SK-N-SH treated with all-trans-retinoic acid at 6 μM for 48 hours (cell line): ENCODE measurements at regions not wholly inside any gene's neighbourhood (a gene's known extent, or its start where the extent isn't known, plus 50 kb on each side); places are given as distances from the start of the nearest gene placed in this dataset.

Experiments
- ATAC-seq: fragments of 200-7000 bp; cut with Tn5 transposase; 3 replicates; pipeline ENCODE4 v1.9.1; 2020; ENCODE audit warnings: mild to moderate bottlenecking, moderate library complexity
- ARNTL ChIP-seq: fragments of 450-650 bp; formaldehyde crosslinking; IDR thresholded peaks from 2 replicates; pipeline ENCODE4 v1.5.0; 2020; ENCODE audit warnings: low read depth, mild to moderate bottlenecking, moderate library complexity, borderline replicate concordance
- BACH2 ChIP-seq: fragments of 250-450 bp; sonication (Bioruptor Pico); IDR thresholded peaks from 2 replicates; pipeline ENCODE4 v1.9.0; 2021; ENCODE audit warnings: mild to moderate bottlenecking, borderline replicate concordance
- CSDC2 ChIP-seq: fragments of 250-450 bp; sonication (Bioruptor Pico); IDR thresholded peaks from 2 replicates; pipeline ENCODE4 v1.5.0; 2020; ENCODE audit warnings: mild to moderate bottlenecking, moderate library complexity
- ESRRG ChIP-seq: fragments of 250-450 bp; sonication (Bioruptor Pico); IDR thresholded peaks from 2 replicates; pipeline ENCODE4 v1.6.1; 2021; ENCODE audit warnings: mild to moderate bottlenecking
- GLIS3 ChIP-seq: fragments of 250-450 bp; sonication (Bioruptor Pico); IDR thresholded peaks from 2 replicates; pipeline ENCODE4 v1.5.0; 2020; ENCODE audit warnings: mild to moderate bottlenecking, moderate library complexity
- ISL1 ChIP-seq: fragments of 250-450 bp; sonication (Bioruptor Pico); IDR thresholded peaks from 2 replicates; pipeline ENCODE4 v2.1.2; 2022; ENCODE audit warnings: mild to moderate bottlenecking, moderate library complexity
- OSR1 ChIP-seq: fragments of 250-450 bp; sonication (Bioruptor Pico); IDR thresholded peaks from 2 replicates; pipeline ENCODE4 v1.8.0; 2022; ENCODE audit warnings: moderate library complexity, mild to moderate bottlenecking, inconsistent platforms
- PPARA ChIP-seq: fragments of 250-450 bp; sonication (Bioruptor Pico); IDR thresholded peaks from 2 replicates; pipeline ENCODE4 v1.5.0; 2020; ENCODE audit warnings: mild to moderate bottlenecking, borderline replicate concordance
- RARB ChIP-seq: fragments of 250-450 bp; sonication (Bioruptor Pico); IDR thresholded peaks from 2 replicates; pipeline ENCODE4 v1.8.0; 2021; ENCODE audit warnings: mild to moderate bottlenecking, moderate library complexity
- SNAI2 ChIP-seq: fragments of 250-450 bp; sonication (Bioruptor Pico); IDR thresholded peaks from 2 replicates; pipeline ENCODE4 v1.5.0; 2020; ENCODE audit warnings: mild to moderate bottlenecking, moderate library complexity
- TCF4 ChIP-seq: fragments of 250-450 bp; sonication (Bioruptor Pico); IDR thresholded peaks from 2 replicates; pipeline ENCODE4 v1.8.0; 2021; ENCODE audit warnings: mild to moderate bottlenecking, moderate library complexity, borderline replicate concordance
- TOX ChIP-seq: fragments of 250-450 bp; sonication (Bioruptor Pico); IDR thresholded peaks from 2 replicates; pipeline ENCODE4 v1.8.0; 2021; ENCODE audit warnings: mild to moderate bottlenecking, moderate library complexity, borderline replicate concordance
- ZC3H10 ChIP-seq: fragments of 250-450 bp; sonication (Bioruptor Pico); IDR thresholded peaks from 2 replicates; pipeline ENCODE4 v1.5.1; 2021; ENCODE audit warnings: mild to moderate bottlenecking, moderate library complexity
- ZFP3 ChIP-seq: fragments of 250-450 bp; sonication (Bioruptor Pico); IDR thresholded peaks from 2 replicates; pipeline ENCODE4 v1.5.0; 2020; ENCODE audit warnings: mild to moderate bottlenecking, moderate library complexity
- ZFP30 ChIP-seq: fragments of 450-650 bp; formaldehyde crosslinking; IDR thresholded peaks from 2 replicates; pipeline ENCODE4 v1.5.0; 2022; ENCODE audit warnings: mild to moderate bottlenecking, moderate library complexity
- ZNF565 ChIP-seq: fragments of 450-650 bp; formaldehyde crosslinking; conservative IDR thresholded peaks from 2 replicates; pipeline ENCODE4 v1.5.0; 2020; ENCODE audit warnings: low read depth, mild to moderate bottlenecking, moderate library complexity
- ZNF70 ChIP-seq: fragments of 450-650 bp; formaldehyde crosslinking; IDR thresholded peaks from 2 replicates; pipeline ENCODE4 v1.5.0; 2020; ENCODE audit warnings: mild to moderate bottlenecking, moderate library complexity
- ZNF8 ChIP-seq: fragments of 450-650 bp; formaldehyde crosslinking; IDR thresholded peaks from 2 replicates; pipeline ENCODE4 v1.5.0; 2020; ENCODE audit warnings: mild to moderate bottlenecking, moderate library complexity
- TF ChIP-seq, protein P1 (sequence below): fragments of 250-450 bp; sonication (Bioruptor Pico); IDR thresholded peaks from 2 replicates; pipeline ENCODE4 v1.8.0; 2021; ENCODE audit warnings: low read depth, mild to moderate bottlenecking, moderate library complexity, borderline replicate concordance
- TF ChIP-seq, protein P2 (sequence below): fragments of 250-450 bp; sonication (Bioruptor Pico); IDR thresholded peaks from 2 replicates; pipeline ENCODE4 v1.8.0; 2020; ENCODE audit warnings: mild to moderate bottlenecking, moderate library complexity, borderline replicate concordance
- TF ChIP-seq, protein P3 (sequence below): fragments of 250-450 bp; sonication (Bioruptor Pico); IDR thresholded peaks from 2 replicates; pipeline ENCODE4 v1.5.1; 2020; ENCODE audit warnings: low read depth, mild to moderate bottlenecking, moderate library complexity
- TF ChIP-seq, protein P4 (sequence below): fragments of 250-450 bp; sonication (Bioruptor Pico); IDR thresholded peaks from 2 replicates; pipeline ENCODE4 v1.5.1; 2021; ENCODE audit warnings: mild to moderate bottlenecking, moderate library complexity

DNA sequence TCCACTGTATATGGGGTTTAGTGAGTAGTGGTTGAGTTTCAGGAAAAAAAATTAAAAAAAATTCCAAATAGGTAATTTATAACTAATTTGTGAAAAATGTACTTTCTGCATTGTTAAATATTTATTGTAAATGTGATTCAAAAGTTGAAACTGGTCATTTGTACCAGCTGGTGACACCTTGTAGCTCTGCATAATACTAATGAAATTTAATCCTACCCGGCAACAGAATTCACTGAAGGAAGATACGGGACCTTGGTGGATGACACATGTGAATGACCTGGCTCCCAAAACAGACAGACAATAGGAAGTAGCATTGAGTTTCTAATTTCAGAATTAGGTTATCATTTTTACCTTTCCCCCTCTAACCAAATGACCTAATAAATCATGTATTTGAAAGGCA is 73.8 kb downstream of the SLITRK6 start:
- no peak for ATAC-seq
- TF ChIP-seq RARB (CRISPR knock-in tag) (no peak), OSR1 (CRISPR knock-in tag) (no peak), PPARA (no peak), TOX (CRISPR knock-in tag) (no peak), ESRRG (CRISPR knock-in tag) (no peak), ZC3H10 (no peak), ZNF8 (CRISPR knock-in tag) (no peak), ZNF70 (CRISPR knock-in tag) (no peak), ARNTL (no peak), ZNF565 (CRISPR knock-in tag) (no peak), ISL1 (CRISPR knock-in tag) (no peak), SNAI2 (CRISPR knock-in tag) (no peak), TCF4 (CRISPR knock-in tag) (no peak)
- TF ChIP-seq, protein P1, sequence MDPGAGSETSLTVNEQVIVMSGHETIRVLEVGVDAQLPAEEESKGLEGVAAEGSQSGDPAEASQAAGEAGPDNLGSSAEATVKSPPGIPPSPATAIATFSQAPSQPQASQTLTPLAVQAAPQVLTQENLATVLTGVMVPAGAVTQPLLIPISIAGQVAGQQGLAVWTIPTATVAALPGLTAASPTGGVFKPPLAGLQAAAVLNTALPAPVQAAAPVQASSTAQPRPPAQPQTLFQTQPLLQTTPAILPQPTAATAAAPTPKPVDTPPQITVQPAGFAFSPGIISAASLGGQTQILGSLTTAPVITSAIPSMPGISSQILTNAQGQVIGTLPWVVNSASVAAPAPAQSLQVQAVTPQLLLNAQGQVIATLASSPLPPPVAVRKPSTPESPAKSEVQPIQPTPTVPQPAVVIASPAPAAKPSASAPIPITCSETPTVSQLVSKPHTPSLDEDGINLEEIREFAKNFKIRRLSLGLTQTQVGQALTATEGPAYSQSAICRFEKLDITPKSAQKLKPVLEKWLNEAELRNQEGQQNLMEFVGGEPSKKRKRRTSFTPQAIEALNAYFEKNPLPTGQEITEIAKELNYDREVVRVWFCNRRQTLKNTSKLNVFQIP (CRISPR knock-in tag) = no peak
- TF ChIP-seq, protein P2, sequence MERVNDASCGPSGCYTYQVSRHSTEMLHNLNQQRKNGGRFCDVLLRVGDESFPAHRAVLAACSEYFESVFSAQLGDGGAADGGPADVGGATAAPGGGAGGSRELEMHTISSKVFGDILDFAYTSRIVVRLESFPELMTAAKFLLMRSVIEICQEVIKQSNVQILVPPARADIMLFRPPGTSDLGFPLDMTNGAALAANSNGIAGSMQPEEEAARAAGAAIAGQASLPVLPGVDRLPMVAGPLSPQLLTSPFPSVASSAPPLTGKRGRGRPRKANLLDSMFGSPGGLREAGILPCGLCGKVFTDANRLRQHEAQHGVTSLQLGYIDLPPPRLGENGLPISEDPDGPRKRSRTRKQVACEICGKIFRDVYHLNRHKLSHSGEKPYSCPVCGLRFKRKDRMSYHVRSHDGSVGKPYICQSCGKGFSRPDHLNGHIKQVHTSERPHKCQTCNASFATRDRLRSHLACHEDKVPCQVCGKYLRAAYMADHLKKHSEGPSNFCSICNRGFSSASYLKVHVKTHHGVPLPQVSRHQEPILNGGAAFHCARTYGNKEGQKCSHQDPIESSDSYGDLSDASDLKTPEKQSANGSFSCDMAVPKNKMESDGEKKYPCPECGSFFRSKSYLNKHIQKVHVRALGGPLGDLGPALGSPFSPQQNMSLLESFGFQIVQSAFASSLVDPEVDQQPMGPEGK (CRISPR knock-in tag) = no peak
- TF ChIP-seq, protein P3, sequence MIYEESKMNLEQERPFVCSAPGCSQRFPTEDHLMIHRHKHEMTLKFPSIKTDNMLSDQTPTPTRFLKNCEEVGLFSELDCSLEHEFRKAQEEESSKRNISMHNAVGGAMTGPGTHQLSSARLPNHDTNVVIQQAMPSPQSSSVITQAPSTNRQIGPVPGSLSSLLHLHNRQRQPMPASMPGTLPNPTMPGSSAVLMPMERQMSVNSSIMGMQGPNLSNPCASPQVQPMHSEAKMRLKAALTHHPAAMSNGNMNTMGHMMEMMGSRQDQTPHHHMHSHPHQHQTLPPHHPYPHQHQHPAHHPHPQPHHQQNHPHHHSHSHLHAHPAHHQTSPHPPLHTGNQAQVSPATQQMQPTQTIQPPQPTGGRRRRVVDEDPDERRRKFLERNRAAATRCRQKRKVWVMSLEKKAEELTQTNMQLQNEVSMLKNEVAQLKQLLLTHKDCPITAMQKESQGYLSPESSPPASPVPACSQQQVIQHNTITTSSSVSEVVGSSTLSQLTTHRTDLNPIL (CRISPR knock-in tag) = no peak

DNA sequence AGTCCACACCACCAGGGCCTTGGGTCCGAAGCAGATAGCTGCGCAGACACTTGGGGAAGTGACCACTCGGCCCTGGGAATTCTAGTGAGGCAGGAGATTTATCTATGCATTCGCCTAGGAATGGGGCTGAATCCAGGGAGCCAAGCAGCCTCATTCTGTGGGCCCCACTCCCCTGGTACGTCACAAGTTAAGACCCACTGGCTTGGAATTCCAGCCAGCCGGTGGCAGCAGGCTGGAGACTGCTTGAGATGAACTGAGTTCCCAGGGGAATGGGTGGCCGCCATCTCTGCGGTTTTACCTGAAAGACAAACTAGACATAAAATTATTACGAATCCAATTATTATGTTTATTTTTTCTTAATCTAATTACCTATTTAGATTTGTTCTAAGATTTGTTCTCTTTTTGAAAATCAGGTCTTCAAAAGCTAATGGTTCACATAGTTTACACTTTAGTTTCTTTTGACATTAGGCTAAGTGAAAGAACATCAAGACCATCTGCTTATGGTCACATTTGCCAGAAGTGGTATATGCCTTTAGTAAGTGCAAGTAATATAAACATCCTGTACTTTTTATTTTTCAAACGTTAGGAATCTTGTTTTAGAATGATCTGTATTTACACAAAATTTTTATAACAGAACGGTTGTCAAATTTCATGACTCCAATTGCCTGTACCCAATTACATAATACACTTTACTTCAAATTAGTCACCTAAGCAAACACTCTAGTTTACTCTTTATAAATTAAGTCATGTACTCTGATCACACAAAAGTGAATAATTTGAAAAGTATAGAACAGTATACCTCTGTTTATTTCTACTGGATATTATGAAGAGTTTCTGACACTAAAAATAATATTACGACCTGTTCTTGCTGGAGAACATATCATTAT is 74.4 kb downstream of the SLITRK6 start:
- ATAC-seq = no peak

DNA sequence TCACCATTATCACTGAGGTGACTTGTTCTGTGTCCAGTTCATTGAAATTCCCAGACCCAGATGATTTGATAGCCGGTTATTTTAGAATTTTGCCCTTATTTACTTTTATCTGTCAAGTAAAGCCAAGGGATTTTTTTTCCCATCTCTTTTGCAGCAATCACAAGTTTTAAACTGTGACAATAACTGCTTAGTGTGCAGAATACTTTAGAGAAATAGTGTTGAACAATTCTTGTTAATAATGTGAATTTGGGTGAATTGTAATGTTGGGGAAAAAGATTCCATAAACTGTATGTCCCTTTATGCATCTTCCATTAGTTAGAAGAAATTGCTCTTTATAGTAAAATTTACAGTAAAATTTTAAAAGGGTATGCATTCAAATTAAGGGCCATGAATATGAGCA is 79.5 kb downstream of the SLITRK6 start:
- TF ChIP-seq CSDC2 (CRISPR knock-in tag) (no peak), TOX (CRISPR knock-in tag) (no peak), BACH2 (CRISPR knock-in tag) (no peak), OSR1 (CRISPR knock-in tag) (no peak), RARB (CRISPR knock-in tag) (no peak), TCF4 (CRISPR knock-in tag) (no peak), ZFP30 (CRISPR knock-in tag) (no peak), ZNF70 (CRISPR knock-in tag) (no peak), ZNF8 (CRISPR knock-in tag) (no peak), SNAI2 (CRISPR knock-in tag) (no peak), ZNF565 (CRISPR knock-in tag) (no peak), ZFP3 (no peak), ISL1 (CRISPR knock-in tag) (no peak), ESRRG (CRISPR knock-in tag) (no peak), ARNTL (no peak)
- TF ChIP-seq, protein P3 (CRISPR knock-in tag) = no peak
- TF ChIP-seq, protein P4, sequence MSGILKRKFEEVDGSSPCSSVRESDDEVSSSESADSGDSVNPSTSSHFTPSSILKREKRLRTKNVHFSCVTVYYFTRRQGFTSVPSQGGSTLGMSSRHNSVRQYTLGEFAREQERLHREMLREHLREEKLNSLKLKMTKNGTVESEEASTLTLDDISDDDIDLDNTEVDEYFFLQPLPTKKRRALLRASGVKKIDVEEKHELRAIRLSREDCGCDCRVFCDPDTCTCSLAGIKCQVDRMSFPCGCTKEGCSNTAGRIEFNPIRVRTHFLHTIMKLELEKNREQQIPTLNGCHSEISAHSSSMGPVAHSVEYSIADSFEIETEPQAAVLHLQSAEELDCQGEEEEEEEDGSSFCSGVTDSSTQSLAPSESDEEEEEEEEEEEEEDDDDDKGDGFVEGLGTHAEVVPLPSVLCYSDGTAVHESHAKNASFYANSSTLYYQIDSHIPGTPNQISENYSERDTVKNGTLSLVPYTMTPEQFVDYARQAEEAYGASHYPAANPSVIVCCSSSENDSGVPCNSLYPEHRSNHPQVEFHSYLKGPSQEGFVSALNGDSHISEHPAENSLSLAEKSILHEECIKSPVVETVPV = no peak
- TF ChIP-seq, protein P1 (CRISPR knock-in tag) = no peak
- no peak for ATAC-seq

More for the DNA sequence above, 74.4 kb downstream of the SLITRK6 start:
- TF ChIP-seq GLIS3 = no peak
